ENCODE measurements at regions not wholly inside any gene's neighbourhood (a gene's known extent, or its start where the extent isn't known, plus 50 kb on each side); places are given as distances from the start of the nearest gene placed in this dataset.

DNA sequence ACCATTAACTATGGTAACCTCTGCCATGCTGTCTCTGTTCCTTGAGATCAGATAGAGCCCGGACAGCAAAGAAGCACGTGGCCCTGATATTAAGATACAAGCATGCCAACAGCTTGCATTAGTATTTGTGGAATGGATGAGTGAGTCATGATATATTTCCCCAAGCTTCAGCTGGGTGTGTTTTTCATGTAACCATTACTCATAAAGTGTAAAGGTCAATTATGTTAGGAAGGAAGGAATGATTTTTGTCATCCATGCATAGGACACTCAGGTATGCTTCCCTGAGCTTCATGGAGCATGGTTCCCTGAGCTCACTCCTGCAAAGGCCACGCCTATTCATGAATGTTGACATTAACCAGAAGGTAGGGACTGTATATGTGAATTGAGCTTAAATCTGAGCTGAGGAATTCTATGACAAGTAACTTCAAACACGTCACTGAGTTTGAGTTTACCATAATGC, 74.6 kb downstream of the ARL4C start:
- no peak overlapping the region for H3K4me3 ChIP-seq (replicated peaks; ENCODE audit: insufficient read depth, low read length)
- TF ChIP-seq, protein P1, sequence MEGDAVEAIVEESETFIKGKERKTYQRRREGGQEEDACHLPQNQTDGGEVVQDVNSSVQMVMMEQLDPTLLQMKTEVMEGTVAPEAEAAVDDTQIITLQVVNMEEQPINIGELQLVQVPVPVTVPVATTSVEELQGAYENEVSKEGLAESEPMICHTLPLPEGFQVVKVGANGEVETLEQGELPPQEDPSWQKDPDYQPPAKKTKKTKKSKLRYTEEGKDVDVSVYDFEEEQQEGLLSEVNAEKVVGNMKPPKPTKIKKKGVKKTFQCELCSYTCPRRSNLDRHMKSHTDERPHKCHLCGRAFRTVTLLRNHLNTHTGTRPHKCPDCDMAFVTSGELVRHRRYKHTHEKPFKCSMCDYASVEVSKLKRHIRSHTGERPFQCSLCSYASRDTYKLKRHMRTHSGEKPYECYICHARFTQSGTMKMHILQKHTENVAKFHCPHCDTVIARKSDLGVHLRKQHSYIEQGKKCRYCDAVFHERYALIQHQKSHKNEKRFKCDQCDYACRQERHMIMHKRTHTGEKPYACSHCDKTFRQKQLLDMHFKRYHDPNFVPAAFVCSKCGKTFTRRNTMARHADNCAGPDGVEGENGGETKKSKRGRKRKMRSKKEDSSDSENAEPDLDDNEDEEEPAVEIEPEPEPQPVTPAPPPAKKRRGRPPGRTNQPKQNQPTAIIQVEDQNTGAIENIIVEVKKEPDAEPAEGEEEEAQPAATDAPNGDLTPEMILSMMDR (IDR thresholded peaks at IDR 0.05; ENCODE audit: insufficient read depth, low read length), result no peak
- TF ChIP-seq, protein P2, sequence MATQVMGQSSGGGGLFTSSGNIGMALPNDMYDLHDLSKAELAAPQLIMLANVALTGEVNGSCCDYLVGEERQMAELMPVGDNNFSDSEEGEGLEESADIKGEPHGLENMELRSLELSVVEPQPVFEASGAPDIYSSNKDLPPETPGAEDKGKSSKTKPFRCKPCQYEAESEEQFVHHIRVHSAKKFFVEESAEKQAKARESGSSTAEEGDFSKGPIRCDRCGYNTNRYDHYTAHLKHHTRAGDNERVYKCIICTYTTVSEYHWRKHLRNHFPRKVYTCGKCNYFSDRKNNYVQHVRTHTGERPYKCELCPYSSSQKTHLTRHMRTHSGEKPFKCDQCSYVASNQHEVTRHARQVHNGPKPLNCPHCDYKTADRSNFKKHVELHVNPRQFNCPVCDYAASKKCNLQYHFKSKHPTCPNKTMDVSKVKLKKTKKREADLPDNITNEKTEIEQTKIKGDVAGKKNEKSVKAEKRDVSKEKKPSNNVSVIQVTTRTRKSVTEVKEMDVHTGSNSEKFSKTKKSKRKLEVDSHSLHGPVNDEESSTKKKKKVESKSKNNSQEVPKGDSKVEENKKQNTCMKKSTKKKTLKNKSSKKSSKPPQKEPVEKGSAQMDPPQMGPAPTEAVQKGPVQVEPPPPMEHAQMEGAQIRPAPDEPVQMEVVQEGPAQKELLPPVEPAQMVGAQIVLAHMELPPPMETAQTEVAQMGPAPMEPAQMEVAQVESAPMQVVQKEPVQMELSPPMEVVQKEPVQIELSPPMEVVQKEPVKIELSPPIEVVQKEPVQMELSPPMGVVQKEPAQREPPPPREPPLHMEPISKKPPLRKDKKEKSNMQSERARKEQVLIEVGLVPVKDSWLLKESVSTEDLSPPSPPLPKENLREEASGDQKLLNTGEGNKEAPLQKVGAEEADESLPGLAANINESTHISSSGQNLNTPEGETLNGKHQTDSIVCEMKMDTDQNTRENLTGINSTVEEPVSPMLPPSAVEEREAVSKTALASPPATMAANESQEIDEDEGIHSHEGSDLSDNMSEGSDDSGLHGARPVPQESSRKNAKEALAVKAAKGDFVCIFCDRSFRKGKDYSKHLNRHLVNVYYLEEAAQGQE (IDR thresholded peaks at IDR 0.05; ENCODE audit: insufficient replicate concordance, low read depth), result no peak
- peak in 1 of 2 experiments; percentile 31 for DNase-seq (ENCODE audit: low read depth in 1 of 2, low spot score in 1 of 2)
- H3K27ac ChIP-seq (replicated peaks), result no peak overlapping the region; the same call in 1 of the 2 replicates
- no peaks in the 10 kb centered on the region for H3K27me3 ChIP-seq (ENCODE audit: insufficient read depth, poor library complexity, severe bottlenecking)

DNA sequence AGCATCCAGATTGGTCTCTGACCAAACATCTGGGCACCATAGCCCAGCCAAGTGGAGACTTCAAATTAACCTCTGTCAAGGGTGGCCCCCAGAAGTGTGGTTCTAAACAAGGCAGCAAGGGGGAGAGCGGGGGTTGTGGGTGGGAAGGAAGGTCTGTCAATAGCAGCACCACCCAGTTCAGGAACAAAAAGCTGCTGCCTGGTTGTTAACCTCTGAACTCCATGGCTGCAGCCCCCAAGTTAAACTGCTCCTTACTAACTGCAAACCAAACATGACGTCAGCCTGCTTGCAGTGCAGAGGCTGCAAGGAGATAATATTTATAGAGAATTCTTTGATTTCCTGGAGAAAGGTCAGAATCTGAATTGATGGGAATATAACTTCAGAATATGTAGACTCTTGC, 76.5 kb downstream of the ARL4C start:
- no peak overlapping the region for H3K4me3 ChIP-seq (replicated peaks; ENCODE audit: insufficient read depth, low read length)
- TF ChIP-seq, protein P1 (IDR thresholded peaks at IDR 0.05; ENCODE audit: insufficient read depth, low read length), result no peak
- TF ChIP-seq GABPA (IDR thresholded peaks at IDR 0.05; ENCODE audit: low read depth), result no peak
- TF ChIP-seq, protein P2 (IDR thresholded peaks at IDR 0.05; ENCODE audit: insufficient replicate concordance, low read depth), result no peak
- no peak for TF ChIP-seq SPI1 (IDR thresholded peaks at IDR 0.05; ENCODE audit: borderline replicate concordance, low read depth)
- no peak for TF ChIP-seq POLR2AphosphoS5 (IDR thresholded peaks at IDR 0.05; ENCODE audit: low read depth)
- no peak for DNase-seq (ENCODE audit: low read depth in 1 of 2, low spot score in 1 of 2)
- H3K27ac ChIP-seq (replicated peaks), result peak overlapping the region; percentile 33; the same call in 1 of the 2 replicates
- H3K27me3 ChIP-seq (ENCODE audit: insufficient read depth, poor library complexity, severe bottlenecking), result no peaks in the 10 kb centered on the region

DNA sequence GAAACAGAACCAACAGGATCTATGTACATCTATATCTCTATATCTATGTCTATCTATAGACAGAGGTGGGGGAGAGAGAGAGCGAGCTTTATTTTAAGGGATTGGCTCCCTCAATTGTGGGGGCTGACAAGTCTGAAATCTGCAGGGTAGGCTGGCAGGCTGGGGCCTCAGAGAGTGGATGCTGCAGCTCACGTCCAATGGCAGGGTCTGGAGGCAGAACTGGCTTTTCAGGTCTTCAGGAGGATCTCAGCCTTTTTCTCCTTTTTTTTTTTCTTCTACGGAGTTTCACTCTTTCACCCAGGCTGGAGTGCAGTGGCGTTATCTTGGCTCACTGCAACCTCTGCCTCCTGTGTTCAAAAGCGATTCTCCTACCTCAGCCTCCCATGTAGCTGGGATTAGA, 77.2 kb downstream of the ARL4C start:
- no peak overlapping the region for H3K27ac ChIP-seq (replicated peaks)
- no peak for TF ChIP-seq SPI1 (IDR thresholded peaks at IDR 0.05; ENCODE audit: borderline replicate concordance, low read depth)
- TF ChIP-seq, protein P1 (IDR thresholded peaks at IDR 0.05; ENCODE audit: insufficient read depth, low read length), result no peak
- TF ChIP-seq GABPA (IDR thresholded peaks at IDR 0.05; ENCODE audit: low read depth), result no peak
- TF ChIP-seq, protein P2 (IDR thresholded peaks at IDR 0.05; ENCODE audit: insufficient replicate concordance, low read depth), result no peak
- TF ChIP-seq POLR2AphosphoS5 (IDR thresholded peaks at IDR 0.05; ENCODE audit: low read depth), result no peak
- no peaks in the 10 kb centered on the region for H3K27me3 ChIP-seq (ENCODE audit: insufficient read depth, poor library complexity, severe bottlenecking)
- H3K4me3 ChIP-seq (replicated peaks; ENCODE audit: insufficient read depth, low read length), result no peak overlapping the region
- no peak for DNase-seq (ENCODE audit: low read depth in 1 of 2, low spot score in 1 of 2)
